Tongue (tissue), 1 donor: ENCODE measurements at regions not wholly inside any gene's neighbourhood (a gene's known extent, or its start where the extent isn't known, plus 50 kb on each side); places are given as distances from the start of the nearest gene placed in this dataset.

Source experiments
- DNase-seq: peaks from one replicate; pipeline ENCODE4 v3.0.0-alpha.2; 2015

- DNase-seq, result no peak
Observed at GRCh38 chr4:130511776-130512175, 1415.8 kb downstream of the C4orf33 start.

DNA sequence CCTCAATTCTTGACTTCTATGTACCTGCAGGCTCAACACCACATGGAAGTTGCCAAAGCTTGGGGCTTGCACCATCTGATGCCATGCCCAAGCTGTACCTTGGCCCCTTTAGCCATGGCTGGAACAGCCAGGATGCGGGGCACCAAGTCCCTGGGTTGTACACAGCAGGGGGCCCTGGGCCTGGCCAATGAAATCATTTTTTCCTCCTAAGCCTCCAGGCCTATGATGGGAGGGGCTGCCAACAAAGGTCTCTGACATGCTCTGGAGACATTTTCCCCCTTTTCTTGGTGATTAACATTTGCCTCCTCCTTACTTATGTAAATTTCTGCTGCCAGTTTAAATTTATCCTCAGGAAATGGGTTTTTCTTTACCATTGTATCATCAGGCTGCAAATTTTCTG is 1428.1 kb downstream of the C4orf33 start:
- no peak for DNase-seq

DNA sequence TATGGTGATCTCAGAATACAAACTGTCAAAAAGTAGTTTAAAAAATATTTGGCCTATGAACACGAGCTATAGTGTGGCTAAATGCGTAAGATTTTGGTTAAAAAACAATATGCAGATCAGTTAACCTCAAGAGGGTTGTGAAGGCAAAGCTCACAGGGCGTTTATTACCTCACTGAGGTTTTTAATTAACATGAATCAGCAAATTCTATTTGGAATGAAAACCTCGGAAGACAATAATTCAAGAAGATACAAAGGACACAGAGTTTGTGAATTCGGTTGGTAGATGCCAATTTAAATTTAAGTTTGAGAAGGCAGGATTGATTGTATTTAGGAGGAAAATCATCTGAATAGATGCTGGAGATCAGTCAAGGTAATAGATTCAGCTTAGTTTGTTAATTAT is 1434.6 kb downstream of the C4orf33 start:
- DNase-seq, result no peak

GRCh38 chr4:130534651-130535050 is 1438.7 kb downstream of the C4orf33 start:
- no peak for DNase-seq

DNA sequence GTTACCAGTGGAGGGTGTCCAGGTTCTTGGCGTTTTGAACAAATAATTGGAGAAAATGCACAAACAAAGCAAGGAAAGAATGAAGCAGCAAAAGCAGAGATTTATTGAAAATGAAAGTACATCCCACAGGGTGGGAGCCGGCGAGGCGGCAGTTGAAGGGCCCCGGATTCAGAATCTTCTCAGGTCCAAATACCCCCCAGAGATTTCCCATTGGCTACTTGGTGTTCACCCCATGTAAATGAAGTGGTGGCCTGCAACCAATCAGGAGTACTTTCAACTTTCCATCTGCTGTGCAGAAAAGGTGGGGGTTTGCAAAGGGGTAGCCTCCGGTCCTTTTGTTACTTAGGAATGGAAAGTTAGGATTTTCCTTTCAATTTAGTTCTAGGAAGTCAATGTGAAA is 1447.0 kb downstream of the C4orf33 start:
- DNase-seq, result no peak

DNA sequence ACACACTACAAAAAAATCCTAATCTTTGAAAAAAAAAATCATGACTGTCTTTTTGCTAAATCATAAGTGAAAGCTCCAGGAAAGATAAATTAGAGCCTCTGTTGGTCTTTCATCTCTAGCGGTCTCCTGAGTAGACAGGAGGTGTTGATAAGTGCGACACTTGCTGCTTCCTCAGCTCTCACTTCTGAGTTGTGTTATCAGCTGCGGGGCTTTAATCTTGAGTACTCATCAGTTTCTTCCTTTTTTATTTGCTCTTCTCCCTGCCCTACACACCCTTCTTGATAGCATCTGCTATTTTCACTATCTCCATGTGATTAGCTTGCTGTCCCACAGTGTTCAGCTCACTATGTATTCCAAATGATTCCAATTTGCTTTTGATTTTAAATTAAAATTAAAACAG is 1449.2 kb downstream of the C4orf33 start:
- no peak for DNase-seq

DNA sequence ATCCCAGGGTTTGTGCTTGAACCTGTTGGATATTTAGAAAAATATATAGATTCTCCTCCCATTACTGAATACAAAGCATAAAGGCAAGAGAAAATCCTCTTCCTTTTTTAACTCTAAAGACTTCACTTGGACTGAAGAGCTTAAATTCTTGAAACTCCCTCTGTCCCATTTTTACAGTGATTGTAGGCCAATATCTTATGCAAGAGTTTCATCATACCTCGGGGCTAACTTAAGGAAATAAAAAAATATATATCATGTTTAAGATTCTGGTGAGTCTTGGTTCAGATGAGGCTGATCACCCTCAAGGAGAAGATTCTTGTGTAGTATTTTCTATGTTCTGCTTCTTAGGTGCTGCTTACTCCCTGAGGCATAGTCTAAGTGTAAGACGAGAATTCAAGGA is 1449.6 kb downstream of the C4orf33 start:
- no peak for DNase-seq

- no peak for DNase-seq
Observed at GRCh38 chr4:130559268-130559667, 1463.3 kb downstream of the C4orf33 start.

DNA sequence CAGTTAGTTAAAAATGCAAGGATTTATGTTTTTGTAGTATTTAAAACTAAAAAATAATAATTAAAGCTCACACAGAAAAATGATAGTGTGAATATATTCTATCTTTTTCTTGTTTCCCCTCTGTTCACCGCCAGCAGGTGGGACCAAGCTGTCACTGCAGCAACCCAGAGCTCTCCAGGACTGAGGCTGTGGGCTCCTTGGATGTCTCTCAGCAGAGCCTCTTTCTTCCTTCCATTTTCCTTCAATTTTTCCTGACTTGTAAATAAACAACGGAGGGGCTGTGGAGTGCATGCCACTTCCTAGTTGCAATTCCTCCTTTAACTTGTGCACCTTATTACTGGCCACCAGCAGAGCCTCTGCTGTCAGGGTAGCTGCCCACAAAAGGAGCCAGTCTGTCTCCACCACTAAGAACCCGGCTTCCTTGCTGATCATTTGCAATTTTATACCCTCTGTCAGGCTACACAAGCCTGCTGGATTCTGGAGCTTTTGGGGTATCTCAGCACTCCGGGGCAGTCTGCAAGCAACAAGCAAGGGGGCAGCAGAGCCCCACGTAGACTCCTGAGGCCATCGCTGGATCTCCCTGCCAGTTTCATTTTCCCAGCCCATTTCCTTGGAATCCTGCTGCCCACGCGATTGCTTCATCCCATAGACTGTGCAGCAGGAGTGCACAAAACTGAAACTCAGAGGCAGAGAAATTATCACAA is 1467.4 kb downstream of the C4orf33 start:
- peak; percentile 42 for DNase-seq

DNA sequence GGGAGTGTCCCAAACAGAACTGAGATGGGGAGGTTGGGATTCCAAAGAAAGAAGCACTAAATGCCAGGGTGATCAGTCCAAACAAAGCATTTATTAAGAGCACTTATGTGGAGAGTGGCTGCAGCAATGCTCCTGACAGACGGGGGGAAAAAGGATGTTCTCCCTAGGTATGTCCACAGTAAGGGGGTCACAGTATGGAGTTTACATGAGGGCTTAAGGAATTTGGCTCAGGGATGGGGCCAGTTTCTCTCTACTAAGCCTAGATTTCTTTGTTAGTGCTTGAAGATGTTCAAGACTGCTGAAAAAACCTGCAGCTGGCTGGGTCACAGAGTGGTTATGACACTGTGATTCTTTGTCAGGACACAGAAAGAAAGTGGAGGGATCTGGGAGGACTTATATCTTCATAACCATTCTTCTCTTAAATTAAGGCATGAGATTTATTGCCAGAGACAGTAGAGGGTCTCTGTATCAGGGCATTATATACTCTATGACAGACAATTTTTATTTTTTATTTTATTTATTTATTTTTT is 1468.0 kb downstream of the C4orf33 start:
- DNase-seq, result no peak

DNA sequence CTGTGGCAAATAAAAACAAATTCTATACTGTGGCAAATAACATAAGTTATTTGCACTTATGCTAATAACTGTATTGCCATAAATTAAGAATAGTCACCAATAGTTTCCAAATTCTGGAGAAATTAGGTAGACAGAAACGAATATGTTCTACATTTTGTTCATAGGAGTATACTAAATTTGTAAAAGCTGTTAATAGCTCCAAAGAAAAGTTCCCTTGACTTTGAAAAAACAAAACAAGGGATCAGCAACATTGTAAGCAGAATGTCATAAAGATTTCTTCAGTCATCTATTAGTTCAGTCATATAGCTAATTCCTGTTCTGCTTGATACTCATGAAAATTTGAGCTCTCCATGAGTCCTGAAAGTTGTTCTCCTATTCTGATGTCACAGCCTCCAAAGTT is 1472.8 kb downstream of the C4orf33 start:
- DNase-seq, result no peak

DNA sequence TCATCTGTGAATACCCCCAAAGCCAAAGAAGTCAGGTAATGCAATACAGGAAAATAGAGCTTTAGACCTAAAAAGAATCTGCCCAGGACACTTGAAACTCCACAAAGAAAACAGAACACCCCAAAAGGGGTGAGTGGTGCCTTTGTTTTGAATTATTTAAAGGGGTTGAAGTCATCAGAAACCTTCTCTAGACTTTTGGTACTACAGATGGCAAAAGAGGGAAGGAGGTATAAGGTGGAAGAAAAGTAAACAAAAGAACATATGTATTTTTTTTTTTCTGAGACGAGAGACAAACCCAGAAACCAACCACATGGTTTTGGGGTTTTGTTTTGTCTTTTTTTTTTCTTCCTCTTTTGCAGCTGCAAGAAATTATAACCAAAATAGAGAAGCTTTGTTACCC is 1477.8 kb downstream of the C4orf33 start:
- no peak for DNase-seq

GRCh38 chr4:130574215-130574614 is 1478.3 kb downstream of the C4orf33 start:
- DNase-seq, result no peak

DNA sequence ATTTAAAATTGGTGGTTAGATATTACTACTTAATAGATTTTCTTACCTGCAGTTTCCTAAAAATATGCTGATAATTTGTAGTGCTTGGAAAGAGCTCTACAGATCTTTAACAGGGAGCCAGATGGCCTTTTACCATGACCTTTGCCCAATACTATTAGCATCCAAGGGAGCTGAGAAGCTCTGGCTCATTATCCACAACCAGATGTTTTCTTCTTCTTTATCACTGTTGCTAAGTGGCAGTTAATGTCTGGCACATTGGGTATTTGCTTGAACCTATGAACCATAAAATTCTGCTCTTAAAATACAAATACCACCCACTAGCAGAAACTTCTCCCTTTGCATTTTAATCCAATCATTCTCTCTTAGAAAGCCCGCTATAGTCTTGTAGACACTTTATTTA is 1480.3 kb downstream of the C4orf33 start:
- DNase-seq, result no peak

DNA sequence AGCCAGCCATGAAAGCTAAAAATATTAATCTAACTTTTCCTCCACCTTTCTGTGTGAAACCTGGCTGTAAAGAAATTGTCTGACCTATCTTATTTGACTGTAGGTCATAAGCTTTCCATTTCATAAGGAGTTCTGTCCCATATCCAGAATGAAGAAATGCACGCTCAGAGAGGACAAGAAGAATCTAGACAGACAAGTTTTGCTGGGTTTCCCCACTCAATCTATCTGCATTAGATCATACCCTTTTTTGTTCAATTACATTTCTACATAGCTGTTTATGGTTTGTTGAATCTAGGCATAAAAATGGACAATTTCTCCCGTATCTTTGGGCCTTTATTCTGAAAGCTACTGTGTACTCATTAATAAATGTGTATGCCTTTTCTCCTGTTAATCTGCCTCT is 1495.1 kb downstream of the C4orf33 start:
- DNase-seq, result no peak

GRCh38 chr4:130600706-130601105 is 1504.8 kb downstream of the C4orf33 start:
- DNase-seq, result no peak

- DNase-seq, result no peak
Observed at GRCh38 chr4:130603043-130603442, 1507.1 kb downstream of the C4orf33 start.

- DNase-seq, result no peak
Observed at GRCh38 chr4:130608121-130608520, 1512.2 kb downstream of the C4orf33 start.

GRCh38 chr4:130628531-130628930 is 1532.6 kb downstream of the C4orf33 start:
- DNase-seq, result no peak

DNA sequence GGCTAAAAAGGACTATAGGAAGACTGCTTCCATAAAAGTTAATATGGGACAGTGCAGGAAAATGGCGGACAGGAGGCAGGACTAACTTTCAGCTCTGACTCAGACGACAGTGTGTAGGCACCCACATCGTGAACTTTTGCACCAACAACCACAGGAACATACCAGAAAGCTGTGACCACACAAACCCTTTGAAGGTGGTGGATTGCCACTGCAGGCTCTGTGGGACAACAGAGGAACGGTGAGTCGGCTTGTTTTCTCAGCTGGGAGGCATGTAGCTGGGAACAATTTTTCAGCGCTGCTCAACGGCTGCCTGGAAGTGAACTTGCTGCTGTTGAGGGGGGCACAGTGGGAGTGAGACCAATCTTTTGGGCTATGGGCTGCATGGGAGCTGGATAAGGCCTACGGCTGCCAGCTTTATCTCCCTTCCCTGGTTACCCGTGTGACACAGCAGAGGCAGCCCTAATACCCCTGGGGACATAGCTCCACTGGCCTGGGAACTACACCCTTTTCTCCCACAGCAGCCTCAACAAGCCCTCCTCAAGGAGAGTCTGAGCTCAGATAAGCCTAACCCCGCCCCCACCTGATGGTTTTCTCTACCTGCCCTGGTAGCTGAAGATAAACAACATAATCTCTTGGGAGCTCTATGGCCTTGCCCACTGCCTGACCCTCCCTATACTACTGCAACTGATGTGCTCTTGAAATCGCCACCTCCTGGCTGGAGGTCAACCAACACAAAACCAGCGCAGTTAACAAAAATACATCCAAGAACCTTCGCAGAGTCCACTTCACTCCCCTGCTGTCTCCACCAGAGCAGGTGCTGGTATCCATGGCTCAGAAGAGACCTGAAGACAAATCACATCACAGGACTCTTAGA is 1537.0 kb downstream of the C4orf33 start:
- no peak for DNase-seq

DNA sequence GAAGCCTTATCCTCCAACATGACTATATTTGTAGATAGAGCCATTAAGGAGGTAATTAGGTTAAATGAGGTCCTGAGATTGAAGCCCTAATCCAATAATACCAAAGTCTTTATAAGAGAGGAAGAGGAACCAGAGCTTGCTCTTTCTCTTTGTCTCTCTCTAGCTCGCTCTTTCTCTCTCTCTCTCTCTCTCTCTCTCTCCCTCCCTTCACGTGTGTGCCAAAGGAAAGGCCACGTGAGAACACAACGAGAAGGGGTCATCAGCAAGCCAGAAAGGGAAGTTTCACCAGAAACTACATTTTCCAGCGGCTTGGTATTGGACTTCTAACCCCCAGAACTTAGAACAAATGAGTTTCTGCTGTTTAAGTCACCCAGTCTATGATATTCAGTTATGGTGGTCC is 1540.5 kb downstream of the C4orf33 start:
- no peak for DNase-seq

DNA sequence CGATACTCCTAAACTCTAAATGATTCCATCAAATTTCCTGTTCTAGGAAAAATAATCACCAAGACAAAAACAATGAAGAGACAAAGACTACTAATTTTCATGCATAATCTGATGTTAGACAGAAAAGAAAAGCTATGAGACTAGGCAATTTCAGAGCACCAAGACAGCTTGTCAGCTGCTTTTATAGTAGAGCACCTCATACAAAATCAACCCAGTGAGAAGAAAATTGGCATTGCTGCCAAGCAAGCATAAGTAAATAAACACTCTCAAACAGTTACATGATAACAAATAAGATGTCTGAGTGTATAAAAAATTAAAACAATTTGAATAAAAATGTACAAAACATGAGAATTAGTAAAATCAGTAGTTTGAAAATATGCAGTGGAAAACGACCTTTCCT is 1544.6 kb downstream of the C4orf33 start:
- no peak for DNase-seq

DNA sequence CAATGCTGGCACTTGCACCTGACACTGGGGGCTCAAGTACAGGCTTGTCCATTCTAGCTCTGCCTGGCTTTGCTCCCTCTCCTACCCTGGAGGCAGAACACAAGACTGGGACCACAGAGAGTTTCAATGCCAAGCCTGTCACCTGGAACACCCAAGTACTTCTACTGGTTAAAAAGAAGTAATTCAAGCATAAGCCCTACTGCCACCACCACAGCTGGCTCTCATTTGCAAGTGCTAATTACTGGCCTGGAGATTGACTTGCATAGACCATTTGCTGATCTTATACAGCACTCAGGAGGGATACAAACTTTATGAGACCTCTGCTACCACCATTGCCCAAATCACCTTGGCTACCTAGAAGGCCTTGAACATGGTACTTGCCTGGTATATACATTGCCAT is 1550.9 kb downstream of the C4orf33 start:
- DNase-seq, result no peak

GRCh38 chr4:130648570-130648969 is 1552.6 kb downstream of the C4orf33 start:
- DNase-seq, result no peak
